ENCODE measurements at regions not wholly inside any gene's neighbourhood (a gene's known extent, or its start where the extent isn't known, plus 50 kb on each side); places are given as distances from the start of the nearest gene placed in this dataset.

- no peak for TF ChIP-seq CTCF (IDR thresholded peaks at IDR 0.05)
- no peak for TF ChIP-seq POLR2A (IDR thresholded peaks at IDR 0.05)
Measured at GRCh38 chr3:11697701-11698100, 54.0 kb upstream of the VGLL4 start.
